Activated CD4-positive, alpha-beta T cell treated with anti-CD3 and anti-CD28 coated beads, Interleukin-2, amount 50 U/mL, for 48 hours (primary cell): ENCODE measurements at regions not wholly inside any gene's neighbourhood (a gene's known extent, or its start where the extent isn't known, plus 50 kb on each side); places are given as distances from the start of the nearest gene placed in this dataset.
"Not testable (repeated sequence)": the region's sequence is repeated elsewhere in the genome, so short reads cannot be mapped to it uniquely, and the experiment has no call there.

Experiments used
- DNase-seq, 2 experiments: peaks; one replicate each; pipeline ENCODE4 v3.0.0-alpha.2; 2020

GRCh38 chr10:2414039-2414438, 653.3 kb upstream of the PFKP start:
- no peak for DNase-seq

- DNase-seq = no peak
Observed at GRCh38 chr10:2410049-2410448, 657.3 kb upstream of the PFKP start.

- DNase-seq = no peak
Observed at GRCh38 chr10:2401459-2401858, 664.1 kb upstream of the ADARB2 start.

- DNase-seq = no peak
Observed at GRCh38 chr10:2399482-2399881, 662.2 kb upstream of the ADARB2 start.

GRCh38 chr10:2392145-2392812, 655.0 kb upstream of the ADARB2 start:
- DNase-seq = no peak

GRCh38 chr10:2387672-2388071, 650.3 kb upstream of the ADARB2 start:
- no peak for DNase-seq

GRCh38 chr10:2387261-2387660, 649.9 kb upstream of the ADARB2 start:
- DNase-seq = no peak

GRCh38 chr10:2380218-2380617, 642.9 kb upstream of the ADARB2 start:
- no peak for DNase-seq

GRCh38 chr10:2367083-2367482, 629.8 kb upstream of the ADARB2 start:
- DNase-seq = no peak

GRCh38 chr10:2366264-2366931, 629.1 kb upstream of the ADARB2 start:
- no peak for DNase-seq

- no peak for DNase-seq
Observed at GRCh38 chr10:2362331-2362730, 625.0 kb upstream of the ADARB2 start.

- DNase-seq = no peak
Observed at GRCh38 chr10:2358586-2358985, 621.3 kb upstream of the ADARB2 start.

GRCh38 chr10:2356670-2357069, 619.3 kb upstream of the ADARB2 start:
- no peak for DNase-seq

- DNase-seq = no peak
Observed at GRCh38 chr10:2351566-2351965, 614.2 kb upstream of the ADARB2 start.

- DNase-seq = no peak
Observed at GRCh38 chr10:2342206-2342605, 604.9 kb upstream of the ADARB2 start.

GRCh38 chr10:2340831-2341647, 603.7 kb upstream of the ADARB2 start:
- no peak for DNase-seq

- DNase-seq = no peak
Observed at GRCh38 chr10:2335626-2336025, 598.3 kb upstream of the ADARB2 start.

- DNase-seq = no peak
Observed at GRCh38 chr10:2334575-2334974, 597.2 kb upstream of the ADARB2 start.

GRCh38 chr10:2329082-2329481, 591.8 kb upstream of the ADARB2 start:
- no peak for DNase-seq

GRCh38 chr10:2326411-2326810, 589.1 kb upstream of the ADARB2 start:
- DNase-seq = no peak

GRCh38 chr10:2315045-2315485, 577.7 kb upstream of the ADARB2 start:
- not testable (repeated sequence) for DNase-seq

GRCh38 chr10:2306081-2306480, 568.8 kb upstream of the ADARB2 start:
- DNase-seq = no peak

- DNase-seq = no peak
Observed at GRCh38 chr10:2303169-2303568, 565.8 kb upstream of the ADARB2 start.

- no peak for DNase-seq
Observed at GRCh38 chr10:2301227-2301626, 563.9 kb upstream of the ADARB2 start.
